ENCODE measurements at regions not wholly inside any gene's neighbourhood (a gene's known extent, or its start where the extent isn't known, plus 50 kb on each side); places are given as distances from the start of the nearest gene placed in this dataset.

- TF ChIP-seq SAP30 (IDR thresholded peaks at IDR 0.05; ENCODE audit: insufficient read depth, insufficient replicate concordance, low read length) (no peak), EZH2 (IDR thresholded peaks at IDR 0.05; ENCODE audit: low read depth, low read length, severe bottlenecking) (no peak), RFX5 (IDR thresholded peaks at IDR 0.05; ENCODE audit: borderline replicate concordance, low read depth, low read length) (no peak), CBX8 (IDR thresholded peaks at IDR 0.05; ENCODE audit: borderline replicate concordance, low read depth, low read length) (no peak), SP1 (IDR thresholded peaks at IDR 0.05; ENCODE audit: low read depth, low read length) (no peak), ATF2 (IDR thresholded peaks at IDR 0.05; ENCODE audit: low read length) (no peak), GABPA (IDR thresholded peaks at IDR 0.05; ENCODE audit: borderline replicate concordance, insufficient read depth, low read length) (no peak), TEAD4 (IDR thresholded peaks at IDR 0.05; ENCODE audit: low read depth, low read length) (no peak)
- TF ChIP-seq, protein P1, sequence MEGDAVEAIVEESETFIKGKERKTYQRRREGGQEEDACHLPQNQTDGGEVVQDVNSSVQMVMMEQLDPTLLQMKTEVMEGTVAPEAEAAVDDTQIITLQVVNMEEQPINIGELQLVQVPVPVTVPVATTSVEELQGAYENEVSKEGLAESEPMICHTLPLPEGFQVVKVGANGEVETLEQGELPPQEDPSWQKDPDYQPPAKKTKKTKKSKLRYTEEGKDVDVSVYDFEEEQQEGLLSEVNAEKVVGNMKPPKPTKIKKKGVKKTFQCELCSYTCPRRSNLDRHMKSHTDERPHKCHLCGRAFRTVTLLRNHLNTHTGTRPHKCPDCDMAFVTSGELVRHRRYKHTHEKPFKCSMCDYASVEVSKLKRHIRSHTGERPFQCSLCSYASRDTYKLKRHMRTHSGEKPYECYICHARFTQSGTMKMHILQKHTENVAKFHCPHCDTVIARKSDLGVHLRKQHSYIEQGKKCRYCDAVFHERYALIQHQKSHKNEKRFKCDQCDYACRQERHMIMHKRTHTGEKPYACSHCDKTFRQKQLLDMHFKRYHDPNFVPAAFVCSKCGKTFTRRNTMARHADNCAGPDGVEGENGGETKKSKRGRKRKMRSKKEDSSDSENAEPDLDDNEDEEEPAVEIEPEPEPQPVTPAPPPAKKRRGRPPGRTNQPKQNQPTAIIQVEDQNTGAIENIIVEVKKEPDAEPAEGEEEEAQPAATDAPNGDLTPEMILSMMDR (IDR thresholded peaks at IDR 0.05; ENCODE audit: control extremely low read depth in 1 of 3, insufficient read depth in 1 of 3, low read depth in 1 of 3, low read length in 3 of 3), result no peak
- TF ChIP-seq, protein P2, sequence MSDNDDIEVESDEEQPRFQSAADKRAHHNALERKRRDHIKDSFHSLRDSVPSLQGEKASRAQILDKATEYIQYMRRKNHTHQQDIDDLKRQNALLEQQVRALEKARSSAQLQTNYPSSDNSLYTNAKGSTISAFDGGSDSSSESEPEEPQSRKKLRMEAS (IDR thresholded peaks at IDR 0.05), result no peak
These were observed 72.6 kb upstream of the TARDBP start for GRCh38 chr1:10939654-10940450.

Measured in H1 (cell line).